ACC112 (cell line): ENCODE measurements at regions not wholly inside any gene's neighbourhood (a gene's known extent, or its start where the extent isn't known, plus 50 kb on each side); places are given as distances from the start of the nearest gene placed in this dataset.

ENCODE experiments used
- H2AFZ ChIP-seq: fragments of 200-600 bp; sonication (generic); one replicate; pipeline ENCODE4 v1.6.0; 2017; ENCODE audit warnings: antibody characterized with exemption, low read length; ENCODE audit not compliant: unreplicated experiment
- H3K27ac ChIP-seq: fragments of 200-600 bp; sonication (generic); 2 replicates; pipeline ENCODE4 v1.5.1; 2014; ENCODE audit warnings: low read depth, mild to moderate bottlenecking, antibody characterized with exemption, low read length, moderate library complexity
- H3K27me3 ChIP-seq: fragments of 200-600 bp; sonication (generic); 2 replicates; pipeline ENCODE4 v1.6.1; 2014; ENCODE audit warnings: mild to moderate bottlenecking, antibody characterized with exemption, low read length, moderate library complexity, mixed read lengths; ENCODE audit not compliant: insufficient read depth
- H3K36me3 ChIP-seq: fragments of 200-600 bp; sonication (generic); 2 replicates; pipeline ENCODE4 v1.6.1; 2016; ENCODE audit warnings: mild to moderate bottlenecking, antibody characterized with exemption, low read length, moderate library complexity, mixed read lengths; ENCODE audit not compliant: insufficient read depth
- H3K4me1 ChIP-seq: fragments of 200-600 bp; sonication (generic); one replicate; pipeline ENCODE4 v1.6.1; 2016; ENCODE audit warnings: low read length, mixed read lengths; ENCODE audit not compliant: insufficient read depth, unreplicated experiment, control insufficient read depth
- H3K4me3 ChIP-seq: fragments of 200-600 bp; sonication (generic); 2 replicates; pipeline ENCODE4 v1.5.1; 2014; ENCODE audit warnings: mild to moderate bottlenecking, low read depth, low read length
- H3K79me2 ChIP-seq: fragments of 200-600 bp; sonication (generic); one replicate; pipeline ENCODE4 v1.6.0; 2016; ENCODE audit warnings: low read length; ENCODE audit not compliant: control insufficient read depth, unreplicated experiment, insufficient read depth

GRCh38 chr5:135196483-135196882 lies 162.5 kb upstream of the PITX1 start:
- H2AFZ ChIP-seq, result no peak overlapping the region
- peaks cover 22% of the 10 kb centered on the region for H3K4me1 ChIP-seq
- no peaks in the 10 kb centered on the region for H3K27me3 ChIP-seq
- H3K79me2 ChIP-seq, result no peaks in the 10 kb centered on the region
- no peak overlapping the region for H3K27ac ChIP-seq
- H3K36me3 ChIP-seq, result no peaks in the 10 kb centered on the region
- no peak overlapping the region for H3K4me3 ChIP-seq

GRCh38 chr5:135195270-135195608 lies 161.2 kb upstream of the PITX1 start:
- Histone ChIP-seq H2AFZ (peak overlapping the region; percentile 30), H3K27me3 (no peaks in the 10 kb centered on the region), H3K4me1 (peaks cover 22% of the 10 kb centered on the region), H3K4me3 (no peak overlapping the region), H3K27ac (no peak overlapping the region), H3K79me2 (no peaks in the 10 kb centered on the region), H3K36me3 (no peaks in the 10 kb centered on the region)

DNA sequence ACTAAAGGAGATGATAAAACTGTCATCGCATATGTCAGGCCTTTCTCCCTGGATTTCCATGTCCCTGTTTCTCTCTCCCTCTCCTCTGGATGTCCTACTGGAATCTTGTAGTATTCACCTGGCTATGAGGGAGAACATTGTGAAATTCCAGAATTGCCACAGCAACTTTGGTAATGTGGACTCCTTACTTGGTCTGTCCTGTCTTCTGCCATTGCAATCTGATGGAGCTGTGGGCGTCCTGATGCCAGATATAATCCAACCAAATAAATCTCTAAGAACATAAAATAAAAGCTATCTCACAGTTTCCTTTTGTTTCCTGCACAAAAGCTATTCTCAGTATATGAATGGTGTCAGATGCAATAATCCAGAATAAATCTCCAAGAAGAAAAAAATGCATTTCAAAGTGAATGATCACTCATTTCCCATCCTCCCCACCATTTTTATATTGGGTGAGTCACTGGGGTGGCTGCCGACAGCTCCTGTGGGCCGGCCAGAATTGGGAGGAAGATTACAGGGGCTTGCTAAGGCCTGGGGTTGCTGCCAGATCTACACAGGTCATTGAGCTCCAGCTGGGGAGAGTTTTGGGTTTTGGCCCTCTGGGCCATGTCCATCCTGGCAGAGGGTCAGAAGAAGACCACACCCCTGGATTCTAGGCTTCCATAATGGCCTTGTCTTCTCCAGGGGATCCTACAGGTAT lies 160.7 kb upstream of the PITX1 start:
- Histone ChIP-seq H3K4me1 (peaks cover 22% of the 10 kb centered on the region), H3K4me3 (no peak overlapping the region), H3K27me3 (no peaks in the 10 kb centered on the region), H3K79me2 (no peaks in the 10 kb centered on the region), H3K36me3 (no peaks in the 10 kb centered on the region), H3K27ac (no peak overlapping the region), H2AFZ (peak overlapping the region; percentile 30)

- H3K27ac ChIP-seq, result no peak overlapping the region
- no peaks in the 10 kb centered on the region for H3K36me3 ChIP-seq
- peaks cover 22% of the 10 kb centered on the region for H3K4me1 ChIP-seq
- no peaks in the 10 kb centered on the region for H3K79me2 ChIP-seq
- no peaks in the 10 kb centered on the region for H3K27me3 ChIP-seq
- H2AFZ ChIP-seq, result no peak overlapping the region
- no peak overlapping the region for H3K4me3 ChIP-seq
Observed at GRCh38 chr5:135194126-135194488, 160.1 kb upstream of the PITX1 start.

GRCh38 chr5:135193213-135194125 lies 159.4 kb upstream of the PITX1 start:
- no peaks in the 10 kb centered on the region for H3K36me3 ChIP-seq
- H3K27me3 ChIP-seq, result no peaks in the 10 kb centered on the region
- peaks cover 22% of the 10 kb centered on the region for H3K4me1 ChIP-seq
- no peak overlapping the region for H2AFZ ChIP-seq
- no peak overlapping the region for H3K4me3 ChIP-seq
- no peaks in the 10 kb centered on the region for H3K79me2 ChIP-seq
- no peak overlapping the region for H3K27ac ChIP-seq

DNA sequence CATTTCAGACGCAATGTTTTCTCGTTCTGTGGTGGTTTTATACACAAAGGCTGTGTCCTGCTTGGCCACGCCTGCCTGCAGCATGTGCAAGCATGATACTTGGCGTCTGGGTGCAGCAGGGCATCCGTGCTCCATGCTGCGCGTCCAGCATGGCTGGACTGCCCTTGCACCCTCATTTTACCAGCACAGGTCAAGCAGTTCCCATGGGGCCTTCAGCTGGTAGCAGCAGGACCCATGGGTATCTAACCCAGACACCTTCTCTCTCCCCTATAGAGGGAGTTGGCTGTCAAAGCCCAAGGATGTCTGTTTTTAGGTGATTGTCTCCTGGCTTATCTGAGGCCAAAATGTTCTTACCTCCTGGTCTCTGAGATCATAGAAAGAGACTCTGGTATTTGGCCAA lies 158.3 kb upstream of the PITX1 start:
- Histone ChIP-seq H3K4me3 (no peak overlapping the region), H3K79me2 (no peaks in the 10 kb centered on the region), H3K4me1 (peaks cover 22% of the 10 kb centered on the region), H3K27ac (no peak overlapping the region), H3K27me3 (no peaks in the 10 kb centered on the region), H2AFZ (no peak overlapping the region), H3K36me3 (no peaks in the 10 kb centered on the region)

GRCh38 chr5:135191084-135191826 lies 157.2 kb upstream of the PITX1 start:
- Histone ChIP-seq H2AFZ (no peak overlapping the region), H3K4me3 (peak overlapping the region; percentile 69), H3K79me2 (no peaks in the 10 kb centered on the region), H3K36me3 (no peaks in the 10 kb centered on the region), H3K27ac (no peak overlapping the region), H3K4me1 (peaks cover 22% of the 10 kb centered on the region), H3K27me3 (no peaks in the 10 kb centered on the region)

DNA sequence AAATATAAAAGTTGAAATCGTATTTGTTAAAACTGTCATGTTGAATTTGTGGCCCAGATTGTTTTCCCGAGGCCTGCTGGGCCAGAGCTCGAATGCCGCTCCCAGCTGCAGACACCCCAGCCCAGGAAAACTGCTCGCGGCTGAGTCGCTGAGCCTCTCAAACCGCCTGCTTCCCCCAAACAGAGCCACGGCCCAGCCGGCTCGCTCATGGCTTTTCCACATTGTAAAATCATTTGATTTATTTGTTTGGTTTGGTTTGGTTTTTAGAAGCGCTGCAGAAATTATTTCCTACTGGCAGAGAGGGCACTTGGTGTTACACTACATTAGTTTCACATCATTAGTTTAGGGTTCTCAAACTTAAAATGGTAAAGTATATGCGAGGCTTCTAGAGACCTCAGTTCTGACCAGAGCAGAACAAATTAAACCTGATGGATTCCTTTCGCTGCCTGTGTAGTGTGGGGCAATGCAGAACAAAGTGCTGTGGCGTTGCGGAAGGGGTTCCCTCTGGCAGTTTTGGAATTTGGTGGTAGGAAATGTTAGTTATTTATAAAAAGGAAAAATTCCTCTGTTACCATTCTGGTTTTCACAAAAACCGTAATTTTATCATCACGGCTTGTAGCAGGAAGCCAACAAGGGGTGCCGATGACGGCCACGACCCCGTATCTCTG lies 156.5 kb upstream of the PITX1 start:
- Histone ChIP-seq H3K27me3 (no peaks in the 10 kb centered on the region), H3K4me1 (peaks cover 22% of the 10 kb centered on the region), H3K79me2 (no peaks in the 10 kb centered on the region), H3K4me3 (peak overlapping the region; percentile 69), H2AFZ (no peak overlapping the region), H3K27ac (no peak overlapping the region), H3K36me3 (no peaks in the 10 kb centered on the region)

- no peak overlapping the region for H3K4me3 ChIP-seq
- H2AFZ ChIP-seq, result no peak overlapping the region
- no peak overlapping the region for H3K27ac ChIP-seq
- peaks cover 7% of the 10 kb centered on the region for H3K4me1 ChIP-seq
- H3K36me3 ChIP-seq, result no peaks in the 10 kb centered on the region
- H3K79me2 ChIP-seq, result no peaks in the 10 kb centered on the region
- H3K27me3 ChIP-seq, result no peaks in the 10 kb centered on the region
Observed at GRCh38 chr5:135189024-135189423, 155.0 kb upstream of the PITX1 start.

DNA sequence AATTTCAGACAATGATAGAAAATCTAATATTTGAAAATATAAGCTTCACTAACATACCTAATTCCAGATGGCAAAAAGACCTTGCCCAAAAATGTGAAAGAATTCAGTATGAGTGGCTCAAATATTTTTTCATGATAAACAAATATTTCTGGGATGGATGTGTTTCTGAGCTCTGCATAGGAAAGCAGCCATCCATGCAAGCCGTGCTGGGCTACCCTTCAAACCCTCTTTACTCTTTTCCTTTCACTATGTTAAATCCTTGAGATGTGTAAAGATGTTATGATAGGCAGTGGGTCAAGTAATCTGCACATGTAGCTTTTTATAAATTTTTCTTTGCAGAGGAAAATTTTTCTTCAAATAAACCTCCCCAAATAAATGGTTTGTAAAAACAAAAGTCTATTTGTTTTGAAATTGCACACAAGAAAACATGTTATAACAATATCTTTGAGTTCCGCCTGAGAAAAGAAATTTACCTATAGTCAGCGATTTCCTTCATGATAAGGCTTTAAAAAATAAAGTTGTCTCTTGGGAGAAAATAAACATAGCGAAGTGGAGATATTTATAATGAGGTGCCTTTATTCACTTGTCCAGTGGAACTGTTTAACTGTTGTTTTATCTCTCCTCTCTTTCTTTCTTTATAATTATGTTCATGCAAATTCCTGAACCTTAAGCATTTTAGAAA lies 154.3 kb upstream of the PITX1 start:
- Histone ChIP-seq H3K79me2 (no peaks in the 10 kb centered on the region), H3K36me3 (no peaks in the 10 kb centered on the region), H2AFZ (no peak overlapping the region), H3K4me3 (no peak overlapping the region), H3K27me3 (no peaks in the 10 kb centered on the region), H3K27ac (no peak overlapping the region), H3K4me1 (peaks cover under 1% of the 10 kb centered on the region)
